ENCODE measurements at regions not wholly inside any gene's neighbourhood (a gene's known extent, or its start where the extent isn't known, plus 50 kb on each side); places are given as distances from the start of the nearest gene placed in this dataset.

- DNase-seq (ENCODE audit: low read depth), result no peak
Measured at GRCh38 chr20:54272901-54273488, 65.1 kb downstream of the PFDN4 start.

GRCh38 chr20:54275359-54276111 lies 67.6 kb downstream of the PFDN4 start:
- no peak for DNase-seq (ENCODE audit: low read depth)

DNA sequence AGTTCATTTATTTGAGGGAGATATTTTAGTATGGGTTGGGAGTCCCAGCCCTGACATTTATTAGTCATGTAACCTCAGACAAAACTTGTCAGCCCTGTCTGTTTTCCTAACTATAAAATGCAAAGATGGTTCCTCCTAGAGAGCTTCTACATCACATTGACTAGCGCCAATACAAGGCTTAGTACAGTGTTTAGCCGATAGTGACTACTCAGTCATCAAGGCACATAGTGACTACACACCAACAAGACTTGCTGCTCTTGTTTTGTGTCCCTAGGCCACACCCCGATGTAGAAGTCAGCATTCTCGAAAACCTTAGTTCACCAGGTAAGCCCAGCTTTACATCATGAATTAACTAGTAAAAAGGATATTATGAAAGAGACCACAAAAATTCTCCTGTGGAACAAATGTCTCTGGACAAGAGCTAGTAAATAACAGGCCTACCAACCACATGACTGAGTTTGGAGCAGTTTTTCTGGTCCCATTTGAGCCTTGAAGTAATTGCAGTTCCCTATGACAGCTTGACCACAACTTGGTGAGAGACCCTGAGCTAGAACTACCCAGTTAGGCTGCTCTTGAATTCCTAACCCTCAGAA lies 68.8 kb downstream of the PFDN4 start:
- DNase-seq (ENCODE audit: low read depth), result no peak

DNA sequence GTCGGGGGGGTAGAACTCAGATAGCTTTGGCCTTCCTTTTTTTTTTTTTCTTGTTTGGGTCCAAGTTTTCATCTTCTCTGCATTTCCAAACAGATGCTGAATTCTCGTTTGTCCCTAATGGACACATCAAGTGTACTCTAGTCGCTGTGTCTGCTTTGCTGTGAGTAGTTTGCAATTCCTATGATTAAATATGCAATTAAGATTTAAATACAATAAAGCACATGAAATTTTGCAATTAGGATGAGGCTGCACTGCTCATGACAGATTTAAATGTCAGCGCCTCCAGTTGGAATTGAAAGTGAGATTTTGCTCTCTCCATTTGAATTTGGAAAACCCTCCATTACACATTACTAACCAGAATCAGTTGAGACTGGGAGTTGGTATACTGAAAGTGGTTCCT lies 70.4 kb downstream of the PFDN4 start:
- no peak for DNase-seq (ENCODE audit: low read depth)

GRCh38 chr20:54282625-54283024 lies 74.7 kb downstream of the PFDN4 start:
- DNase-seq (ENCODE audit: low read depth), result no peak

GRCh38 chr20:54283253-54283652 lies 75.4 kb downstream of the PFDN4 start:
- DNase-seq (ENCODE audit: low read depth), result no peak

DNA sequence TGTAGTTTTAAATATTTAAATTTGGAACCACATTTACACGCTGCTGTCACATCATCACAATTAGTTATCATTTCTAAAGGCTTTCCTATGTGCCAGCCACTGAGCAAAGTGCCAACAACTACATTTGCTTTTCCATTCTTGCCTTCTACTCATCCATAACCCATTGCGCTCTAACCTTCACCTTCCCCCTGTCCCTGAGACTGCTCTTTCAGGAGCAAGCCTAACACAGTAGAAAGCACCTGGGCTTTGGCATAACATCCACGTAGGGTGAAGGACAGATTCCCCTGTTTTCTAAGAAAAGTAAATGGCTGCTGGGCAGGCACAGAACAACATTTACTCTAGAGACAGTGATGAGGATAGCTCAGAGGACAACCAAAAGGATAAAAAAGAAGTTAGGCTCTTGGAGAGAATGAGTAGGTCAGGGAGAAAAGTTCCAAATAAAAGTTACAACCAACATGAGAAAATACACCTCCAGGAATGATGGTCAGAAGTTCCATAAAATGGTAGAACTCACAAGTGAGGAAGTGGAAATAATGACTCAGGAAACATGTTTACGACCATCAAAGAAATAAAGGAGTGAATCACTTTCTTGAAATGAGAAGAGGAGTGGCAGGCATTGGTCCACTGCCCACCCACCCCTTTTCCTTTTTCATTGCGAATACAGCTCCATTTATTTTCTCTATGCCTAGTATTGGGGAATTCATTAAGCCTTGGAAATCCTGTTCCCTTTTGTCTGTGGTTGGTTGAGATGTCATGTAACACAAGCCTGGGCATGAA lies 77.2 kb downstream of the PFDN4 start:
- DNase-seq (ENCODE audit: low read depth), result peak; percentile 64

DNA sequence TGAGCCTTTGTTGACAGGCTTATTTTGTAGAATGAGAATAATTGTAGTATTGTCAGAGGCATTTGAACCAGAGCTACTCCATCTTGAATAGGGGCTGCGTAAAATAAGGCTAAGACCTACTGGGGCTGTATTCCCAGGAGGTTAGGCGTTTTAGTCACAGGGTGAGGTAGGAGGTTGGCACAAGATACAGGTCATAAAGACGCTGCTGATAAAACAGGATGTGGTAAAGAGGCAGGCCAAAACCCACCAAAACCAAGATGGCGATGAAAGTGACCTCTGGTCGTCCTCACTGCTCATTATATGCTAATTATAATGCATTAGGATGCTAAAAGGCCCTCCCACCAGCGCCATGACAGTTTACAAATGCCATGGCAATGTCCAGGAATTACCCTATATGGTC lies 82.7 kb downstream of the PFDN4 start:
- DNase-seq (ENCODE audit: low read depth), result no peak

GRCh38 chr20:54291339-54292010 lies 83.6 kb downstream of the PFDN4 start:
- DNase-seq (ENCODE audit: low read depth), result no peak

GRCh38 chr20:54292185-54292584 lies 84.3 kb downstream of the PFDN4 start:
- peak; percentile 68 for DNase-seq (ENCODE audit: low read depth)

- DNase-seq (ENCODE audit: low read depth), result no peak
Measured at GRCh38 chr20:54293526-54293925, 85.6 kb downstream of the PFDN4 start.

- DNase-seq (ENCODE audit: low read depth), result no peak
Measured at GRCh38 chr20:54294094-54294493, 86.2 kb downstream of the PFDN4 start.

GRCh38 chr20:54295686-54296085 lies 87.8 kb downstream of the PFDN4 start:
- DNase-seq (ENCODE audit: low read depth), result peak; percentile 72

GRCh38 chr20:54305421-54305820 lies 97.5 kb downstream of the PFDN4 start:
- DNase-seq (ENCODE audit: low read depth), result no peak

GRCh38 chr20:54306985-54307710 lies 99.3 kb downstream of the PFDN4 start:
- DNase-seq (ENCODE audit: low read depth), result no peak

GRCh38 chr20:54308804-54309203 lies 100.9 kb downstream of the PFDN4 start:
- no peak for DNase-seq (ENCODE audit: low read depth)

- DNase-seq (ENCODE audit: low read depth), result no peak
Measured at GRCh38 chr20:54318892-54319291, 111.0 kb downstream of the PFDN4 start.

- DNase-seq (ENCODE audit: low read depth), result no peak
Measured at GRCh38 chr20:54320148-54320607, 112.3 kb downstream of the PFDN4 start.

DNA sequence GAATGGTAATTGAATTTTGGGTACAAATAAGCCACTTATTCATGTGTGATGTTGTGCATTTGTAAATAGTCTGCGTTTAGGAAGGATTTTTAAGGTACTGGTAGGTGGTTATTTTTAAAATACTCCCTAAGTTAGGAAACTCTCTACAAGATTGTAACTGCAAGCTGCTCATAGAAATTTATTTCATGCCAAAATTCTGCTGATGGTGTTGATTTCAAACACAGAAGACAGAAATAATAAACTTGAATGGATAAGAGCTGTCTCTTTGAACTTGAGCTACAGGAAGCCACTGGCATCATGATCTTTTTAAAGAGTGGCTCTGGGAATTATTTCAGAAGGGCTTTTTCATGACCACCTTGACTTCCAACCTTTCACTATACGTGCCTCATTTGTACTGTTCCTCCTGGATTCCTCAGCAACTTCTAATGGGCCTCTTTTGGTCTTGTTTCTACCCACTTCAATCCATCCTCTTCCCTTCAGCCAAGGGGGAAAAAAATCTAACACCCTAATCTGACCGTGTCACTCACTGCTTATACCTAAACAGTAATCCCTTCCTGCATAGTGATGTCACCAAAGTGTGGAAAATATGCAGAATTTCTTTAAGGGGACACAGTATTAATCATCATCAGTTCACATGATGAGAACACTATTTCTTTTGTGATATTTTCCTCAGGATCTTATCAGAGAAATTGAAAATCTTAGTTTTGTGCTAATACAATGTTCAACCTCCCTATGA lies 113.6 kb downstream of the PFDN4 start:
- DNase-seq (ENCODE audit: low read depth), result no peak

DNA sequence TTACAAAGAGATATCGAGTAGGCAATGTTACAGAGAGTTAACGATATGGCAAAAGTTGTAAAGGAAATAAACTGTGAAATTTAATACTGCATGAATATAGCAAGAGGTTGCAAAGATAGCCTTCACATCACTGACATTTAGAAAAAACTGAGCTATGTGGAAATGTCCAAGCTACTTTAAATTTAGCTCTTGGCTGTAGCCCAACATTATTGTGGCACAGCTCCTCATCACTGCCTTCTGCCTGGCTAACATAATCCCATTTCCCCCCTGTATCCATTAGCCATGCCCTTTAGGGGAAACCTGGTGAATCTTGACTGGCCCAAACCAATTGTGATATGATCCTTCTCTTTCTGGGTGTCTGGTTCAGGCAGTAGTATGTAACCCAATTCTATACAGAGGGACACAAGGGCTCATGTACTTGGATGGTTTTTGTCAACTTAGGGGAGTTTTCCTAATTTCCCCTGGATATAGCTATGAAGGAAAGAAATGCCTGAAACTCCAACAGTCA lies 115.4 kb downstream of the PFDN4 start:
- DNase-seq (ENCODE audit: low read depth), result no peak
